Renal cortex interstitium (tissue), 11 donors: ENCODE measurements at regions not wholly inside any gene's neighbourhood (a gene's known extent, or its start where the extent isn't known, plus 50 kb on each side); places are given as distances from the start of the nearest gene placed in this dataset.

Source experiments
- DNase-seq, 11 donors: peaks; one replicate each; pipeline ENCODE4 v3.0.0-alpha.2; 2013; ENCODE audit warnings: low read depth in 9 of 11, low spot score in 4 of 11; ENCODE audit errors: extremely low read depth in 1 of 11

DNA sequence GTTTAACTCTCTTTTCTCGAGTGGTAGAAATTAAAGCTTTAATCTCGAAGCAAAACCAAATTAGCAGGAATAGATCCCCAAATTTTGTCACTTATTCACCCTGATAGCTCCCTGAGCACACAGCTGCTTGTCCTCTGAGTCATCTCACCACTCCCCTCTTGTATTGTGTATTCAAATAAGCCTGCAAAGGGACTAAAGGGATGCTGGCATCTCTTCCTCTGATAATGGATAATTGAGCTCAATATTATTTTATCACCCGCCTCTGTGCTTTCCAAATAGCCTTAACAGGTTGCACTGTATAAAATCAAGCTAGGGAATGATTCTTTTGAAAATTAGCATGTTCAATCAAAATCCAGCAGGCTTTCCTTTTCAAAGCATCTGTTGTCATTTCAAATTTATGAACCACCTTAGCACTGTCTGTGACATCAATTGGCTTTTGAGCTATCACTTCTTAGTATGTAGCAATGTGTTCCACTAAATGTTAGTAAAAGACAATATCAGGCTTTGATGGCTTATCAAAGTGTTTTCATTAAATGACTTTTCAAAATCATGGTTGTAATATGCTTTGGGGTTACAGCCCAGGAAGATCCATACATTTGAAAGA is 561.6 kb downstream of the PLA2G4A start:
- no peak for DNase-seq

DNA sequence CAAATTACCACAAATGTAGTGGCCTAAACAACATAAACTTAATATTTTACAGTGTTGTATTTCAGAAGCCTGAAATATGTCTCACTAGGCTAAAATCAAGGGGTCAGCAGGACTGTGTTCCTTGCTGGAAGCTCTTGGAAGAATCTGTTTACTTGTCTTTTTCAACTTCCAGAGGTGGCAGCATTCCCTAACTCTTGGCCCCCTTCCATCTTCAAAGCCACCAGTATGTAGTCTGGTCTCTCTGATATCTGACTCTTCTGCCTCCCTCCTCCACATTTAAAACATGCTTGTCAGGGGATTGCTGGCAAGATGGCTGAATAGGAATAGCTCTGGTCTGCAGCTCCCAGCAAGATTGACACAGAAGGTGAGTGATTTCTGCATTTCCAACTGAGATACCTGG is 567.5 kb downstream of the PLA2G4A start:
- peak in 1 of 11 donors; percentile 2 for DNase-seq

DNA sequence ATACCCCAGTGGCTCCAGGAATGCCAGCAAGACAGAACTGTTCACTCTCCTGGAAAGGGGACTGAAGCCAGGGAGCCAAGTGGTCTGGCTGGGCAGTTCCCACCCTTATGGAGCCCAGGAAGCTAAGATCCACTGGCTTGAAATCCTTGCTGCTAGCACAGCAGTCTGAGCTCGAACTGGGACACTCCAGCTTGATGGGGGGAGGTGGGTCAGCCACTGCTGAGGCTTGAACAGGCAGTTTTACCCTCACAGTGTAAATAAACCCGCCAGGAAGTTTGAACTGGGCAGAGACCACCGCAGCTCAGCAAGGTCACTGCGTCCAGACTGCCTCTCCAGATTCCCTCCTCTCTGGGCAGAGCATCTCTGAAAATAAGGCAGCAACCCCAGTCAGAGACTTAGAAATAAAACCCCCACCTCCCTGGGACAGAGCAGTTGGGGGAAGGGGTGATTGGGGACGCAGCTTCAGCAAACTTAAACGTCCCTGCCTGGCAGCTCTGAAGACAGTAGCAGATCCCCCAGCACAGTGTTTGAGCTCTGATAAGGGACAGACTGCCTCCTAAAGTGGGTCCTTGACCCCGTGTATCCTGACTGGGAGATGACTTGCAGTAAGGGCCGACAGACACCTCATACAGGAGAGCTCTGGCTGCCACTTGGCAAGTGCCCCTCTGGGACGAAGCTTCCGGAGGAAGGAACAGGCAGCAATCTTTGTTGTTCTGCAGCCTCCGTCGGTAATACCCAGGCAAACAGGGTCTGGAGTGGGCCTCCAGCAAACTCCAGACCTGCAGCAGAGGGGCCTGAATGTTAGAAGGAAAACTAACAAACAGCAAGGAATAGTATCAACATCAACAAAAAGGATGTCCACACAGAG is 568.4 kb downstream of the PLA2G4A start:
- no peak for DNase-seq

DNA sequence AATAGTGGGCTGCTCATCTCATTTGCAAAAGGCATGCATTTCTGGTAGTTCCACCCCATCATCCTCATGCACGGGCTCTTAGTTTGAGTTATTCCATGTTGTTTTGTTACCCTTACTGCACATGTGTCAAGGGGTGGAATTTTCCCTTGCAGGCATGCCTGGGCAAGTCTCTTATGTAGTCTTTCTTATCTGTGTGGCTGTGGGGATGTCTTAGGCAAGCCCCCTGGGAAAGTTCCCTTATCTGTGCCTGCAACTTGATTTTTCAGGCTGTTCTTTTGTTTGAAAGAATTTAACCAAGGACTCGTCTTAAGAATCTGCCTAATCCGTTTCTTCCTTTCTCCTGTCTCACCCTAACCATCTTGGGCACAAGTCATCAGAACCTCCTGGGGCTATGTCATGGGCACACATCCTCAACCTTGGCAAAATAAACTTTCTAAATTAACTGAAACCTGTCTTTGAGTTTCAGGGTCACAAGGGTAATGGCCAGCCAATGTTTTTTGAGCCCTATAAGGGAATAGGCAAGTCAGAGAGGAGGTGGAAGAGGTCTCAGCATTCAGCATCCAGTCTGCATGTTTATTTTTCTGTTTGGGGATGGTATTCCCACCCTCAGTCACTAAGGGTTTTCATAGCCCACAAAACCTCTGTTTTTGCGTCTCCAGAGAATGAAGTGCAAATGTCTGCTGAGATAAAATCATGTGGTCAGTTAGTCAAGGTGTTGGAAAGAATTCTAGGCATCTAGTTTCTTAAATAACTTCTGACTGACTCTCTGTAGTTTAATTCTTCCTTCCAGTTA is 579.7 kb downstream of the PLA2G4A start:
- DNase-seq: no peak

DNA sequence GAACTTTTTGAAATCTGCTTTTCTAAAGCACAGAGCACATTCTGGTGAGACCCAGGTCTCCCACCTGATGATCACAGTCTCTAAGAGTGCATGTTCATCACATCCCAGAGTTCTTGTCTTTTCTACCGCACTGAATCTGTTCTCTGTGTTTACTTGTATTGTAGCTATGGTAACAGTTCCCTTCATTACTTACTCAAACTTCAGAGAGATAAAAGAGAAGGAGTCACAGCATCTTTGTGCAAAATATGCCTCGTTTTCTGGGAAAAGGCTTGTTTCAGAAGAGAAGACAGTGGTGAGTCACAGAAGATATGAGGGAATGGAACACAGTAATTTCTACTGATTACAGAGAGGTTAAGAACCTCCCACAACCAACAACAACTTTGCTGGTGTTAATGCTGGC is 580.6 kb downstream of the PLA2G4A start:
- DNase-seq: no peak

DNA sequence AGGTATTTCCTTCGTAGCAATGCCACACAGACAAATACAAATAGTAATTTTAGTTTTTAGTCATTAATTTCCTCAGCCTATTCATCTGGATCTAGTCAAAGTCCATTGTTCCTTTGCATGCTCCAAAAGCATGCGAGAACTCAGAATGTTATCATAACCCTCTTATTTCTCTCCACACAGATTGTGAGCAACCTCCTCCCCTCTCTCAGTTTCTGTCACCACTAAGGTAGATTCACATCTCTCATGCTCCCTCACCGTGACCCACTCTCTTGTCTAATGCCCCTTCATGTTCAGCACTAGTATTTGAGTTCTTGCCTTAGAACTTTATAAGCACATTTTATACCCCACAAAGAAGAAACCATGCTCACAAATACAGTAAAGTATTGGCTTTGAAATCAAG is 582.4 kb downstream of the PLA2G4A start:
- DNase-seq: no peak

DNA sequence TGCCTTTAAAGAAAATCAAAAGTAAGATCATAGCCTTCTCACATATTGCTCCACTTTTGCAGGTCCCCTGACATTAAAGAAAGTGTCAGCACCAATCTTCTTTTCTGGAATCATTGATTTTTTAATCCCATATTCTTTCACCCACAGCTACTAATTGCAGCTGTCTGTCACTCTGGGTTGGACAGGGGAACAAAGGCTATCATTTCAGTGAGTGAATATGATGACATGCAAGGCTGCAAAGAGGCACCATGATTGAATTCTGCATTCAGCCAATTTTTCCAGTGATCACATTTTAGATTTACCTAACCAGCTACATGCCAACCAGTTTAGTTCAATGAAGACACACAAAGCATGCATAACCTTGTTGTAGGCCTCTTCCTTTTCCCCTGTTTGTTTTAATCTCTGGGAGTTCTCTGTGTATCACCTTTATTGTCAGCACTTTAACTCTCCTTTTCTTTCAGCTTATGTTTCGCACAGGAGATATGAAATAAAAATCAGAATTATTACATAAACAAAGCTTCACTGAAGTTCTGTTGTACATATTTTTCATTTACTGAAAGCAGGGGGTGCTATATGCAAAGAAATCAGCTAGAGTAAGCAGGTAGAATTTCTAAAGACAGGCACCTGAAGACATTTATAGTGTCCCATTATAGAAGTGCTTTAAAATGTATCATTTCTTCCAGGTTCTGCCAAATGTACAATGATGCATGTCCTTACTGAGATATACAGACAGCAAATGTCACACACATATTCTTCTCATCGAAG is 584.8 kb downstream of the PLA2G4A start:
- DNase-seq: no peak

DNA sequence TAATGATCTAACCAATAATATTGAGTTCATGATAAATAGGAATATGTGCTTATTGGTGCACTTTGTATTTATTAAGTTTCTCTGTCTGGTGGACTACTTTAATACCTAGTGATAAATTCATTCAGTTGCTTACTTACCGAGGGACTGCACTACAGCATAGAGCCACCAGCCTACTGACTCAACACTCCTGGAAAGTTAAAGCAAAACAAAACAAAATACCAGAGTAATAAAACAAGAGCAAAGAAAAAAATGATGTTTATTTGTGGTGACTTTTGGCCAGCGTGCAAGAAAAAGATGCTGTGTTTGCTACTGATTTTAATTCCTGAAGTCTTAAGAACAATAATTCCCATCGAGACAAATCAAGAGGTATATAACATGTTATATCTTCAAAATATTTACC is 586.3 kb downstream of the PLA2G4A start:
- DNase-seq: no peak

DNA sequence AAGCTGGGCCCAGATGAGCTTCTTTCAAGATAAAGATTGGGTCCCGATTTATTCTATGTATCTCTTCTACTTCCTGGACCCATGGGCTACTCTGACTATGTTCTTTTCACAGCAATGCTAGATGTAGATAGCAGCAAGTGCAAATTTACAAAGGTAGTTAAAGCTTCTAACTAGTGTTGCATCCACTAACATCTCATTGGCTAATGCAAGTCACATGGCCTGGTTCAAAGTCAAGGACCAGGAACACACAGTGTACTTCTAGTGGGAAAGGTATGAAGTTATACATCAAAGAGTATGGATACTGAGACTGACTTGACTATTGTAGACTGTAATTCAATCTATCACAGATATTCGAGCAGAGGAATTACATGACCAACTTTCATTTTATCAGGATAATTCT is 588.8 kb downstream of the PLA2G4A start:
- DNase-seq: no peak

DNA sequence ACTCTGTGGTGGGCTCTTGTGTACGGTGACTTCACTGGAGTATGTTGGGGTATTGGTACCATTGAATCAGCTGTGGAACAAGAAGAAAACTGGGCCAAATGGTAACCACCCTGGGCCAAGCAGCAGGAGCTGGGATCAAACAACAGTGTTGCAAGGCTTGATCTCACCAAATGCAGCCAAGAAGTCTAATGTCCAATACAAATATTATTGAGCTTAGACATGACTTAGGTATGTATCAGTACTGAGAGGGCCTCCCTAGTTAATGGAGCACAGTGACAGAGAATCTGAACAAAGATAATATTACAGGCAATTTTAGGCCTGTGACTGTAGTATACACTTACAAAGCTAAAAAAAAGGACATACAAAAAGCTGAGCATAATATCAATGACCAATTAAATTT is 604.8 kb downstream of the PLA2G4A start:
- DNase-seq: no peak

DNA sequence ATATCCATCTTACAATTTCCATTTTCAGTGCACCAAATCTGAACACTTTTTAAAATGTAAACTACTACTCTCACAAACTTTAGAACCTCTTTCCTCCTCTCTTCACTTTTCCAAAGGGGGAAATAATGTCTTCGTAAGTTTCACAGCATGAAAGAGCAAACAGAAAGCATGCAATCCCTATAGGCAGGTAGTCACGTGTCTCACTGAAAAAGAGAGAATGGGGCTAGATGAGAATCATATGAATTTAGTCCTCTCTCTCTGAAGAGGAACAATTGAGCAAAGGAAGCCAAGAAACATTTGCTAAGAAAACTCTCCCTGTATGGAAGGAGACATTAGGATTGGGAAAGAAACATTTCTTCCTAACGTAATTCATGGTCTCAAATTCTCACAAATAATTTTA is 613.9 kb downstream of the PLA2G4A start:
- DNase-seq: no peak

DNA sequence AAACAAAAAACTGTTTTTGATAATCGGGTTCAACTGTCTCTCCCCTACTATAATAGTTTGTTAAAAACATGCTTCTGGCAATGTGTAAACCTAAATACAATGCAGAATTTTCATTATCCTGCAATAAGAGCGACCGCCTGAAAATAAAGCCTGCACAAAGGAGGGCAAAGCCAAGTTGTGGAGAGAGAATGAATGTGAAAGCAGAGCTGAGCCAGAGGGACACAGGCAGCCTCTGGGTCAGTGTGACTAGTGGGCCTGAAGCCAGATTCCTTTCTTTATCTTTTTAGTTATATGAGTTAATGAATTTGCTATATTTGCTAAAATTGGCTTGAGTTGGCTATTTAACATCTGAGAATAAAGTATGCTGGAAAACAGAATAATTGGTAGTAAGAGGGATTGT is 615.2 kb downstream of the PLA2G4A start:
- DNase-seq: no peak

DNA sequence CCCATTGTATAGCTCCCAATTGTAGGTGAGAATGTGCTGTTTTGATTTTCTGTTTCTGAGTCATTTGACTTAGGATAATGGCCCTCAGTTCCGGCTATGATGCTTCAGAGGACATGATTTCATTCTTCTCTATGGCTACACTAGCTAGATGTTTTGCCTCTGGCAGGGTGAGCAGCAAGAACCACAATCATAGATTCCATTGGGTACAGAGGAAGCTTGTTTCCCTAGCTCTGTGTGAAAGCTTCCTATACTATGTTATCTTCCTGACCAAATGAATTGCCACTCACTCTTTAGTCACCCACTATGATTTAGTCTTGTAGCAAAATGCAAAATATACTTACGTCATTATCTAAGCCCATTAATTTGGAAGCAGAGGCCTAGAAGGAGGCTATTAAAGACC is 616.3 kb downstream of the PLA2G4A start:
- no peak for DNase-seq

DNA sequence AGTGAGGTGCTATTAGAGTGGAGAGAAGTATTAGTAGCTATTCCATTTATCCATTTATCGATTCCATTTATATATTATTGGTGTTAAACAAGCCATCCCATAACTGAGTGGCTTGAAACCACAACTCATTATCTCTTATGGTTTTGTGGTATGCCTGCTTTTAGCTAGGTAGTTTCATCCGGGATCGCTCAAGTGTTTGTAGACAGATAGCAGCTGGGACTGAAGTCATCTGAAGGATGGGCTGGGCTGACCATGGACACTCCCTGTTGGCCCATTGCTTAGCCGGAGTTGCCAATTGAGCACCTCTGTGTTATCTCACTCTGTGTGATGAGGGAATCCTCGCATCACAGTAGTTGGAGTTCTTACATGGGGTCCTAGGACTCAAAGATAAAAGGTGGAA is 622.5 kb downstream of the PLA2G4A start:
- DNase-seq: no peak

DNA sequence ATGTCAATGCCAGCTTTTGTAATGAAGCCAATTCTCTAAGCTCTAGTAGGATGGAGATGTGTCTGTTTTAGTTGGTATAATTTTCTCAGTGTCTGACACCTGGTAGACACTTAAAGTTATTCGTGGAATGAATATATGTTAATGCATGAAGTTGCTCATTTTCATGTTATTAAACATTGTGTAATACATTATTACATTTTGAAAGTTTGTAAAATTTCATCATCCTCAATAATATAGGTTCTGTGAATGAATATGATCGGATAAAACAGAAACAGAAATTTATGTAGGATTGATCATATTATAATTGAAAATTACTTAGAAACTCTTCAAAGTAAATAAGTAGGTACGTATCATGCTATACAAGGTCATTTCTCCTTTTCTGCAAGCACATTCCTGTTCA is 625.3 kb downstream of the PLA2G4A start:
- no peak for DNase-seq

DNA sequence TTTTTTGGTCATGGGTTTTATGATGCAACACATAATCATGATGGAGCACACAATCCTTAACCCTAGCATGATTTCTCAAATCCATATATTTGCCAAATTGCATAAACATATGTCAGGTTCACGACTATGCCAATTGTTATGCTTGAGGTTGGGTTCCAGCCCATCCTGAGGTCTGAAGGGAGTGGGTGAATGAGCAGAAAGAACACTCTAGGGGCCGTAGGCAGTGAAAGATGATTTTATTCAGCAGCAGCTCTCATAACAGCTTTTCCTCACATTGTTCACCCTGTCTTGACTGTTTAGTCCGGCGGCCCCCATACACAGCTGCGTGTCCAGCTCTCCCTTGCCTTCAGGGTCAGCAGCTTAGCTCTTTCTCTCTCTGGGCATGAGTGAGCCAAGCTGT is 627.7 kb downstream of the PLA2G4A start:
- no peak for DNase-seq

DNA sequence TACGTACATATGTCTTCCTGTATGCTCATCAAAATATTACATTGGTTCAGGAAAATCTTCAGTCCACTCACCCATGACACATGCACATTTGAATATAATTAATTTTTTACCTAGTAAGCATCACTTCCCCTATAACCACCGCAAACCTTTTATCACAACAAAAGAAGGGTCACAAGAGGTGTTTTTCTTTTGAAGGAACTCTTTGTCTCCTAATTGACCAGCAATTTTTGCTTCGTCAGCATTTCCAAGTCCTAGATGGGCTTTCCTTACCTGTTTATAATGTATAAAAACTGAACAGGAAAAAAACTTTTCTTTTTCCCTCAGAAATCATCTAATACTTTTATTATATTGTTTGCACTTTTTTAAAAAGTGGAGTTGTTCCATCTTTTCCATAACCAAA is 631.3 kb downstream of the PLA2G4A start:
- no peak for DNase-seq

DNA sequence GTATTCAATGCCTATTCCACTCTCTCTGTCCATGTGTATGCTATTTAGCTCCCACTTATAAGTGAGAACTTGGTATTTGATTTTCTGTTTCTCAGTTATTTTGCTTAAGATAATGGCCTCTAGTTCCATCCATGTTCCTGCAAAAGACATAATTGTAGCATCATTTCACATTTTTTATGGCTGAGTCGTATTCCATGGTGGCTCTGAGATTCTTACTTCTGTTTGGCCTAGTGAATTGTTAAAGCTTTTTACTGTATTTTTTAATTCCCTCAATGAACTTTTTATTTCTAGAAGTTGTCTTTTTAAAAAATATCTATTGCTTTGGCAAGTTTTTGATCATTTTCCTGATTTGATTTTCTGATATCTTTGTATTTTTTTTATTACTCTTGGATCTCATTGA is 635.6 kb downstream of the PLA2G4A start:
- no peak for DNase-seq

DNA sequence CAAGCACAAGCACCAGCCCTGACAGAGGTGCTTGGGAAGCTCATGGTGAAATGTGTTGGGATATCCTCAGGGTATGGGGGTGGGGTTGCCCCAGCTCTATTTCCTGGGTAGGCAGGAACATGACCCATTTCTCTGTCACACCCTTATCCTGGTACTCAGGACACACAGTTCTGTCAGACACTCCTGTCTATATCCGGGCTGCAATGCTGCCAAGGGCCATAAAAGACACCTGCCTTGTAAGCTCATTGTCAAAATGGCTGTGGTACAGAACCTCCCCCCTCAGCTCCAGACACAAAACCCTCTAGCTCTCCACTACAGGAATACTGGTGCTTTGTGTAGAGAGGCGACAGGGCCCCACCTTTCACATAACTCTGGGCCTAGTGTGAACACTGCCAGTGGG is 636.7 kb downstream of the PLA2G4A start:
- DNase-seq: no peak
